ENCODE measurements at regions not wholly inside any gene's neighbourhood (a gene's known extent, or its start where the extent isn't known, plus 50 kb on each side); places are given as distances from the start of the nearest gene placed in this dataset.
"Not testable (repeated sequence)": the region's sequence is repeated elsewhere in the genome, so short reads cannot be mapped to it uniquely, and the experiment has no call there.

GRCh38 chr15:20680257-20680815, 138.7 kb upstream of the GOLGA6L6 start:
- WGBS (ENCODE audit: insufficient coverage): no CpG with 5 or more reads among the region's 9 CpGs
- H3K4me1 Mint-ChIP-seq; H2AFZ ChIP-seq (ENCODE audit: insufficient read depth, low read depth, low read length, poor library complexity, severe bottlenecking); H3K79me2 ChIP-seq (ENCODE audit: insufficient read depth, low read length); H3K36me3 ChIP-seq (replicated peaks in 1 of 2; ENCODE audit: control insufficient read depth in 1 of 2, insufficient read depth in 2 of 2, low read length in 2 of 2); H3K9me3 ChIP-seq (replicated peaks in 1 of 2; ENCODE audit: control insufficient read depth in 1 of 2, insufficient read depth in 1 of 2, low read length in 2 of 2); H3K4me2 ChIP-seq (replicated peaks; ENCODE audit: extremely low read depth, low read length, poor library complexity, severe bottlenecking); H3K4me3 Mint-ChIP-seq; H3K9ac ChIP-seq (ENCODE audit: insufficient read depth, low read length, poor library complexity, severe bottlenecking); H4K20me1 ChIP-seq (ENCODE audit: insufficient read depth, low read length); DNase-seq; H3K27me3 Mint-ChIP-seq (ENCODE audit: low read depth in 3 of 3); H3K27me3 ChIP-seq (ENCODE audit: control insufficient read depth in 2 of 2, insufficient read depth in 2 of 2, low read length in 2 of 2); H3K36me3 Mint-ChIP-seq; intact Hi-C loops (cut with micrococcal nuclease); H3K4me3 ChIP-seq (replicated peaks in 1 of 3; ENCODE audit: low read depth in 2 of 3, low read length in 3 of 3); H3K27ac ChIP-seq (ENCODE audit: low read depth in 1 of 2, low read length in 2 of 2); H3K27ac Mint-ChIP-seq; H3K4me1 ChIP-seq (ENCODE audit: control insufficient read depth in 1 of 2, insufficient read depth in 2 of 2, low read length in 2 of 2); H3K9me3 Mint-ChIP-seq: not testable (repeated sequence)

GRCh38 chr15:20672470-20672869, 130.9 kb upstream of the GOLGA6L6 start:
- Histone ChIP-seq H2AFZ (ENCODE audit: insufficient read depth, low read depth, low read length, poor library complexity, severe bottlenecking) (no peak overlapping the region), H3K4me3 (replicated peaks in 1 of 3; ENCODE audit: low read depth in 2 of 3, low read length in 3 of 3) (no peak overlapping the region), H3K4me1 (ENCODE audit: control insufficient read depth in 1 of 2, insufficient read depth in 2 of 2, low read length in 2 of 2) (no peaks in the 10 kb centered on the region), H3K9me3 (replicated peaks in 1 of 2; ENCODE audit: control insufficient read depth in 1 of 2, insufficient read depth in 1 of 2, low read length in 2 of 2) (no peaks in the 10 kb centered on the region), H3K27ac (ENCODE audit: low read depth in 1 of 2, low read length in 2 of 2) (no peak overlapping the region), H3K4me2 (replicated peaks; ENCODE audit: extremely low read depth, low read length, poor library complexity, severe bottlenecking) (no peak overlapping the region), H3K79me2 (ENCODE audit: insufficient read depth, low read length) (no peaks in the 10 kb centered on the region), H4K20me1 (ENCODE audit: insufficient read depth, low read length) (no peaks in the 10 kb centered on the region), H3K9ac (ENCODE audit: insufficient read depth, low read length, poor library complexity, severe bottlenecking) (no peak overlapping the region), H3K36me3 (replicated peaks in 1 of 2; ENCODE audit: control insufficient read depth in 1 of 2, insufficient read depth in 2 of 2, low read length in 2 of 2) (no peaks in the 10 kb centered on the region), H3K27me3 (ENCODE audit: control insufficient read depth in 2 of 2, insufficient read depth in 2 of 2, low read length in 2 of 2) (no peaks in the 10 kb centered on the region)
- no peaks in the 10 kb centered on the region for H3K4me1 Mint-ChIP-seq
- no peaks in the 10 kb centered on the region for H3K36me3 Mint-ChIP-seq
- no peak for DNase-seq
- H3K9me3 Mint-ChIP-seq: no peaks in the 10 kb centered on the region
- peaks cover 0 to 2% (median 0%) of the 10 kb centered on the region in 3 donors for H3K27me3 Mint-ChIP-seq (ENCODE audit: low read depth in 3 of 3)
- no peak overlapping the region for H3K4me3 Mint-ChIP-seq
- intact Hi-C loops (cut with micrococcal nuclease): no loop called here
- no peak for TF ChIP-seq CTCF (IDR thresholded peaks at IDR 0.05)
- no peak overlapping the region for H3K27ac Mint-ChIP-seq
- 100% methylated on average over 1 of the region's 1 CpG for WGBS (ENCODE audit: insufficient coverage)
